LHCN-M2 (cell line): ENCODE measurements at regions not wholly inside any gene's neighbourhood (a gene's known extent, or its start where the extent isn't known, plus 50 kb on each side); places are given as distances from the start of the nearest gene placed in this dataset.
"Not testable (repeated sequence)": the region's sequence is repeated elsewhere in the genome, so short reads cannot be mapped to it uniquely, and the experiment has no call there.

ENCODE experiments used
- DNase-seq: peaks from one replicate; pipeline ENCODE4 v3.0.0-alpha.2; 2012; ENCODE audit warnings: low read depth

- DNase-seq: no peak
These were observed 74.0 kb downstream of the MAB21L3 start for GRCh38 chr1:116185161-116185701.

- DNase-seq: no peak
These were observed 78.3 kb downstream of the MAB21L3 start for GRCh38 chr1:116189481-116189880.

GRCh38 chr1:116191294-116191693, 80.1 kb downstream of the MAB21L3 start:
- DNase-seq: no peak

GRCh38 chr1:116193768-116194167, 82.6 kb downstream of the MAB21L3 start:
- DNase-seq: no peak

GRCh38 chr1:116194568-116194967, 83.4 kb downstream of the MAB21L3 start:
- no peak for DNase-seq

- DNase-seq: no peak
These were observed 84.1 kb downstream of the MAB21L3 start for GRCh38 chr1:116195077-116195868.

- DNase-seq: not testable (repeated sequence)
These were observed 89.1 kb downstream of the MAB21L3 start for GRCh38 chr1:116200343-116200742.

GRCh38 chr1:116201911-116202310, 90.7 kb downstream of the MAB21L3 start:
- no peak for DNase-seq

- no peak for DNase-seq
These were observed 92.1 kb downstream of the MAB21L3 start for GRCh38 chr1:116203181-116203723.

- no peak for DNase-seq
These were observed 92.7 kb downstream of the MAB21L3 start for GRCh38 chr1:116203920-116204319.

GRCh38 chr1:116205941-116206679, 94.9 kb downstream of the MAB21L3 start:
- no peak for DNase-seq

GRCh38 chr1:116207126-116207735, 96.0 kb downstream of the MAB21L3 start:
- DNase-seq: no peak

- no peak for DNase-seq
These were observed 96.9 kb downstream of the MAB21L3 start for GRCh38 chr1:116208136-116208535.

GRCh38 chr1:116211294-116211693, 100.1 kb downstream of the MAB21L3 start:
- no peak for DNase-seq

GRCh38 chr1:116218922-116219321, 107.7 kb downstream of the MAB21L3 start:
- DNase-seq: no peak

GRCh38 chr1:116219651-116220434, 108.6 kb downstream of the MAB21L3 start:
- no peak for DNase-seq

GRCh38 chr1:116224111-116224510, 112.9 kb downstream of the MAB21L3 start:
- no peak for DNase-seq

- no peak for DNase-seq
These were observed 113.4 kb downstream of the MAB21L3 start for GRCh38 chr1:116224561-116224960.

- no peak for DNase-seq
These were observed 114.8 kb downstream of the MAB21L3 start for GRCh38 chr1:116226017-116226416.

GRCh38 chr1:116228511-116228910, 117.3 kb downstream of the MAB21L3 start:
- DNase-seq: no peak

GRCh38 chr1:116230712-116231111, 119.5 kb downstream of the MAB21L3 start:
- no peak for DNase-seq
